Colonic mucosa (tissue), 4 donors: ENCODE measurements at regions not wholly inside any gene's neighbourhood (a gene's known extent, or its start where the extent isn't known, plus 50 kb on each side); places are given as distances from the start of the nearest gene placed in this dataset.

ENCODE experiments used
- DNase-seq: peaks from one replicate; pipeline ENCODE4 v3.0.0-alpha.2; 2020
- H3K27ac ChIP-seq: fragments of 200-600 bp; one replicate; pipeline ENCODE4 v1.8.0; 2021
- H3K27me3 ChIP-seq: fragments of 200-600 bp; one replicate; pipeline ENCODE4 v1.8.0; 2021
- H3K36me3 ChIP-seq: fragments of 200-600 bp; one replicate; pipeline ENCODE4 v1.8.0; 2021
- H3K4me1 ChIP-seq: fragments of 200-600 bp; one replicate; pipeline ENCODE4 v1.8.0; 2021; ENCODE audit warnings: mild to moderate bottlenecking
- H3K4me3 ChIP-seq: fragments of 200-600 bp; one replicate; pipeline ENCODE4 v1.8.0; 2021
- H3K9ac ChIP-seq, 2 donors: one replicate each; pipeline ENCODE4 v1.7.0; 2013; ENCODE audit warnings: control low read depth in 2 of 2, low read depth in 2 of 2, low read length in 2 of 2
- H3K9me3 ChIP-seq: fragments of 200-600 bp; one replicate; pipeline ENCODE4 v1.8.0; 2021
- intact Hi-C: fragments of 100-400 bp; cut with DNase I; formaldehyde crosslinking; loops from one replicate; pipeline ENCODE4 v1.14.1; 2022
- TF ChIP-seq, protein P1 (sequence below): fragments of 200-600 bp; IDR thresholded peaks from one replicate; pipeline ENCODE4 v1.8.0; 2022; ENCODE audit warnings: antibody characterized with exemption, mild to moderate bottlenecking
- donor health status: healthy.
- donor health status: DM: no; HTN: no; CAD: no.
- donor health status: DM: no; HTN: no; CAD: no.

DNA sequence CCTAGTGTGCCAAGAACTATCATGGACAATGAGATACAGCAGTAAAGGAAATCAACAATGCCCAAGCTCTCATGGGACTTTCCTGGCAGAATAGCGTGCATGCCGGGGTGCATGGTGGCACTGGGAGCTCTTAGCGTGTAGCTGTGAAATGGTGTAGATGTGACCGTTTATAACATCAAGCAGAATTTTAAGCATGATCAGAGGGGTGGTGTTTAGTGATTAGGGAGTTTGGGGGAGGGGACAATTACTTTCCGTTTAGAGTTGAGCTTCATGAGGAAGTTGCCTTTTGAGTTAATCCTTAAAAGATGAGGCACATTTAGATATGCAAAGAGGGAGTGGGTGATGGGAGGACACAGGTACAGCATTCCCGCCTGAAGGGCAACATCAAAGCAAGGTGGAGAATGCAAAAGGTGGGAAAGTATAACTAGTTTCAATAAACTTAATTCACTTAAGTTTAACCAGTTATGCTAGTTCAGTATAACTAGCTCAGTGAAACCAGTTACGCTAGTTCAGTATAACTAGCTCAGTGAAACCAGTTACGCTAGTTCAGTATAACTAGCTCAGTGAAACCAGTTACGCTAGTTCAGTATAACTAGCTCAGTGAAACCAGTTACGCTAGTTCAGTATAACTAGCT lies 661.6 kb downstream of the QKI start:
- Histone ChIP-seq H3K27ac (no peak overlapping the region), H3K4me3 (no peak overlapping the region), H3K9ac (no peak overlapping the region), H3K36me3 (no peaks in the 10 kb centered on the region), H3K27me3 (no peaks in the 10 kb centered on the region), H3K4me1 (no peaks in the 10 kb centered on the region), H3K9me3 (no peaks in the 10 kb centered on the region)
- DNase-seq, result no peak
- intact Hi-C loops, result no loop called here
- TF ChIP-seq, protein P1, sequence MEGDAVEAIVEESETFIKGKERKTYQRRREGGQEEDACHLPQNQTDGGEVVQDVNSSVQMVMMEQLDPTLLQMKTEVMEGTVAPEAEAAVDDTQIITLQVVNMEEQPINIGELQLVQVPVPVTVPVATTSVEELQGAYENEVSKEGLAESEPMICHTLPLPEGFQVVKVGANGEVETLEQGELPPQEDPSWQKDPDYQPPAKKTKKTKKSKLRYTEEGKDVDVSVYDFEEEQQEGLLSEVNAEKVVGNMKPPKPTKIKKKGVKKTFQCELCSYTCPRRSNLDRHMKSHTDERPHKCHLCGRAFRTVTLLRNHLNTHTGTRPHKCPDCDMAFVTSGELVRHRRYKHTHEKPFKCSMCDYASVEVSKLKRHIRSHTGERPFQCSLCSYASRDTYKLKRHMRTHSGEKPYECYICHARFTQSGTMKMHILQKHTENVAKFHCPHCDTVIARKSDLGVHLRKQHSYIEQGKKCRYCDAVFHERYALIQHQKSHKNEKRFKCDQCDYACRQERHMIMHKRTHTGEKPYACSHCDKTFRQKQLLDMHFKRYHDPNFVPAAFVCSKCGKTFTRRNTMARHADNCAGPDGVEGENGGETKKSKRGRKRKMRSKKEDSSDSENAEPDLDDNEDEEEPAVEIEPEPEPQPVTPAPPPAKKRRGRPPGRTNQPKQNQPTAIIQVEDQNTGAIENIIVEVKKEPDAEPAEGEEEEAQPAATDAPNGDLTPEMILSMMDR, result no peak

DNA sequence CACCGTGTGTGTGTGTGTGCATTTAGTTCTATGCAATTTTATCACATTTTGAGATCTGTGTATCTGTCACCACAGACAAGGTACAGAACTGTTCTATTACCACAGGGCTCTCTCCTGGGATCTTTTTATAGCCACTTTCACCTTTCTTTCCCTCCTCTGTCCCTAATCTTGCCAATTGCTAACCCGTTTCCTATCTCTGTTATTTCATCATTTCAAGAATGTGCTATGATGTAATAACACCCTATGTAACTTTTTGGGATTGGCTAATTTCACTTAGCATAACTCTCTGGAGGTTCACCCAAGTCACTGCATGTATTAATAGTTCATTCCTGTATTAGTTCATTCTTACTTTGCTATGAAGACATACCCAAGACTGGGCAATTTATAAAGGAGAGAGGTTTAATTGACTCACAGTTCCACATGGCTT lies 657.7 kb downstream of the QKI start:
- Histone ChIP-seq H3K9me3 (no peaks in the 10 kb centered on the region), H3K36me3 (no peaks in the 10 kb centered on the region), H3K9ac (no peak overlapping the region), H3K27me3 (no peaks in the 10 kb centered on the region), H3K4me1 (no peaks in the 10 kb centered on the region), H3K4me3 (no peak overlapping the region), H3K27ac (no peak overlapping the region)
- intact Hi-C loops, result no loop called here
- TF ChIP-seq, protein P1, result no peak
- DNase-seq, result no peak

DNA sequence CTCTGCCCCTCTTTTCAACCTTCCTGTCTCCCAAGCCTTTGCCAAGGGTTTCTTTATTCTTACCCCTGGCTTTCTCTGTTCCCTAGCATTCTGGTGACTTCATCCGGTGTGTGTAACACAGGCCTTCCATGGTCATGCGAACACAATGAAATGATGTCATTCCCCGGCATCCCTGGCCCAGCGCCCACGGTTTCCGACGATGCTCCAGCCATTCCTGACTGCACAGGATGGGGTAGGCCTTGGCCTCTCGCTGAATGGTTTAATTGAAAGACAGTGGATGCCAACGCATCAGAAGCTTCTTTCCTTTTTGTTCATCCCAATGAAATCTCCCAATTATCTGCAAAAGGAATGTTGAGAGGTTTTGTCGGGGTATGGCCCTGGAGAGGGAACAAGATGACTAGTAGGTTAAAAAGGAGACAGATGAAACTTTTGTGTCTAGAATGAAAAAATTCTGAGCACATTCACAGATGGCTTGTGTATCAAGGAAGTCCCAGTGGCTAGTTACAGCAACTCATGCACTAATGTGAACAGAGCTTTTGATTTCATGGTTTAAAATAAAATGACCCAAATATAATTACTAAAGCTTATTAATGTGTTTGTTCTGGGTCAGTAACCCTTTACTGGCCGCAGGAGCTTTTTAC lies 655.0 kb downstream of the QKI start:
- Histone ChIP-seq H3K27ac (no peak overlapping the region), H3K36me3 (no peaks in the 10 kb centered on the region), H3K4me3 (no peak overlapping the region), H3K4me1 (no peaks in the 10 kb centered on the region), H3K9me3 (no peaks in the 10 kb centered on the region), H3K27me3 (no peaks in the 10 kb centered on the region), H3K9ac (no peak overlapping the region)
- no peak for DNase-seq
- intact Hi-C loops, result no loop called here
- TF ChIP-seq, protein P1, result no peak

DNA sequence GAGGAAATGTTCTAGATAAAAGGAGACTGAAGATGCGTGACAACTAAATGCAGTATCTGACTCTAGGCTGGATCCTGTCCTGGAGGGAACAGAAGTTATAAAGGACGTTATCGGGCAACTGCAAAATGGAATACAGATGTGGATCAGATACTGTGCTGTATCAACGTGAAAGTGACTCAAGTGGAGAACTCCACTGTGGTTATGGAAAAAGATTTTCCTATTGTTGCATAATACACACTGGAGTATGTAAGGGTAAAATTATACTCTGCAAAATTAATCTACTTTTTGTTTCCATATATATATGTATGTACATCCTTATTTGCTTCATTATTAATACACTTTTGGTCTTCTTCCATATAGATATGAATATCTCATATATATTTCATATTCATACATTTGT lies 654.0 kb downstream of the QKI start:
- Histone ChIP-seq H3K4me1 (no peaks in the 10 kb centered on the region), H3K27ac (no peak overlapping the region), H3K27me3 (no peaks in the 10 kb centered on the region), H3K9ac (no peak overlapping the region), H3K9me3 (no peaks in the 10 kb centered on the region), H3K36me3 (no peaks in the 10 kb centered on the region), H3K4me3 (no peak overlapping the region)
- TF ChIP-seq, protein P1, result no peak
- intact Hi-C loops, result no loop called here
- no peak for DNase-seq

DNA sequence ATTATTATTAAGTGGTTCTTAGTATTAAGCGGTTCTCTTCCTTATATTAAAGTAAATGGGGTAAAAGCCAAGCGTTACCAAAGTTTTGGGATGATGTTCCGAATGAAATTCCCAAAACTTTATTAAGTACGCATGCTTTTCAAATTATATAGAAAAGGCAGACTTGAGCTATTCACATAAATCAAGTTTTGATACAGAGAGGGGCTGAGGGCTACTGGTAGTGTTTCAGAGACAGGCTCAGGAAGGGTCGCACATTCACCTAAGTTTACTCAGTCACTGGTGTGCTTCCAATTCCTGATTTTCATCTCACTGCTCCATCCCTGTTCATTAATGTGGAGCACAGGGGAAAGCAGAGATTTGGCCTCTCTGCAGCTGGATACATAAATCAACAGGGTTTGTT lies 652.2 kb downstream of the QKI start:
- no peaks in the 10 kb centered on the region for H3K27me3 ChIP-seq

More for the DNA sequence above, 652.2 kb downstream of the QKI start:
- Histone ChIP-seq H3K9me3 (no peaks in the 10 kb centered on the region), H3K4me3 (no peak overlapping the region), H3K9ac (no peak overlapping the region), H3K4me1 (no peaks in the 10 kb centered on the region), H3K36me3 (no peaks in the 10 kb centered on the region), H3K27ac (no peak overlapping the region)
- intact Hi-C loops, result no loop called here
- DNase-seq, result no peak
- TF ChIP-seq, protein P1, result no peak
